Muscle layer of duodenum (tissue), 2 donors: ENCODE measurements at regions not wholly inside any gene's neighbourhood (a gene's known extent, or its start where the extent isn't known, plus 50 kb on each side); places are given as distances from the start of the nearest gene placed in this dataset.

Source experiments
- H3K27ac ChIP-seq: one replicate; pipeline ENCODE4 v1.7.0; 2013; ENCODE audit warnings: mild to moderate bottlenecking, low read length
- H3K27me3 ChIP-seq: one replicate; pipeline ENCODE4 v1.7.0; 2013; ENCODE audit warnings: low read depth, mild to moderate bottlenecking, control low read depth, low read length
- H3K36me3 ChIP-seq, 2 donors: one replicate each; pipeline ENCODE4 v1.7.0; 2013; ENCODE audit warnings: low read length in 2 of 2, control low read depth in 1 of 2, mild to moderate bottlenecking in 1 of 2; ENCODE audit not compliant: insufficient read depth in 2 of 2, control insufficient read depth in 1 of 2
- H3K4me1 ChIP-seq, 2 donors: one replicate each; pipeline ENCODE4 v1.7.0; 2013; ENCODE audit warnings: low read length in 2 of 2, mild to moderate bottlenecking in 2 of 2, control low read depth in 1 of 2, moderate library complexity in 1 of 2; ENCODE audit not compliant: insufficient read depth in 2 of 2, control insufficient read depth in 1 of 2
- H3K4me3 ChIP-seq, 2 donors: one replicate each; pipeline ENCODE4 v1.7.0; 2013; ENCODE audit warnings: low read length in 2 of 2, low read depth in 1 of 2, mild to moderate bottlenecking in 1 of 2
- H3K9me3 ChIP-seq, 2 donors: one replicate each; pipeline ENCODE4 v1.7.0; 2013; ENCODE audit warnings: low read length in 2 of 2, control low read depth in 1 of 2, mild to moderate bottlenecking in 1 of 2; ENCODE audit not compliant: control insufficient read depth in 1 of 2
- donor health status: healthy.

DNA sequence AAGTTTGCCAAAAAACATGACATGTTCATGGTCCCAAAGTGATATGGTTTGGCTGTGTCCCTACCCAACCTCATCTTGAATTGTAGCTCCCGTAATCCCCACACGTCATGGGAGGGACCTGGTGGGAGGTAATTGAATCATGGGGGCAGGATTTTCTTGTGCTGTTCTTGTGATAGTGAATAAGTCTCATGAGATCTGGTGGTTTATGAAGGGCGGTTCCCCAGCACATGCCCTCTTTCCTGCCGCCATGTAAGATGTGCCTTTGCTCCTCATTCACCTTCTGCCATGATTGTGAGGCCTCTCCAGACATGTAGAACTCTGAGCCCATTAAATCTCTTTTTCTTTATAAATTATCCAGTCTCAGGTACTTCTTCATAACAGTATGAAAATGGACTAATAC, 322.1 kb downstream of the MED10 start:
- no peak overlapping the region for H3K4me3 ChIP-seq
- H3K9me3 ChIP-seq, result no peaks in the 10 kb centered on the region
- H3K27me3 ChIP-seq, result no peaks in the 10 kb centered on the region
- no peaks in the 10 kb centered on the region for H3K4me1 ChIP-seq
- no peaks in the 10 kb centered on the region for H3K36me3 ChIP-seq
- H3K27ac ChIP-seq, result no peak overlapping the region

DNA sequence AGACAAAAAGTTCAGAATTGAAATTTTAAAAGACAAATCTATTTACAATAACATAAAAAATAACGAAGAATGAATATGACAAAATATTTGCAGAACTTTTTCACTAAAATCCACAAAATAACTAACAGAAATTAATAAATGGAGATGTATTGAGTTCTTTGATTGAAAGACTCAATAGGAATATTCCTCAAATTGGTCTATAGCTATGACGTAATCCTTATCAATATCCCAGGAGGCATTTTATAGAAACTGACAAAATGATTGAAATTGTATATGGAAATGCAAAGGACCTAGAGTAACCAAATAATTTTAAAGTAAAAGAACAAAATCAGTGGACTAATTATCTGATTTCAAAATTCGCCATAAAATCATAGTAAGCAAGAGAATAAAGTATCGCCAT, 328.7 kb downstream of the MED10 start:
- Histone ChIP-seq H3K4me3 (no peak overlapping the region), H3K27ac (no peak overlapping the region), H3K9me3 (peaks cover 0 to 6% of the 10 kb centered on the region in 2 donors), H3K4me1 (no peaks in the 10 kb centered on the region), H3K36me3 (no peaks in the 10 kb centered on the region), H3K27me3 (no peaks in the 10 kb centered on the region)

DNA sequence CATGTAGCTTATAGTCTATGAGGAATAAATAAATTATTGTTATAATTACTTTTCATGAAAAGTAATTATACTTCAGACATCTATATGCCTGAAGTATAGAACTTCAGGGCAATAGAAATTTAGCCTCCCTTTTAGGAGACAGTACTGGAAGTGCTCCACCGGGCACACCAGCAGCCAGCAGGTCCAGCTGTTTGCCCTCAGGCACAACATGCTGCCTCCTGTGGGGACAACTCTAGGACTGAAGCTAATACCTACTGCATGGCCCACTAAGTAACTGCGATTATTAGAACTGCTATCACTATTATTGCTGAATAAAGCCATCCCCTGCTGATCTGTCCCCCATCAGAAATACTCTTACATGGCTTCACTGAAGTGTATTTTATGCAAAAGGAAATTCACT, 329.6 kb downstream of the MED10 start:
- H3K27ac ChIP-seq, result no peak overlapping the region
- H3K4me1 ChIP-seq, result no peaks in the 10 kb centered on the region
- H3K9me3 ChIP-seq, result peaks cover 0 to 6% of the 10 kb centered on the region in 2 donors

DNA sequence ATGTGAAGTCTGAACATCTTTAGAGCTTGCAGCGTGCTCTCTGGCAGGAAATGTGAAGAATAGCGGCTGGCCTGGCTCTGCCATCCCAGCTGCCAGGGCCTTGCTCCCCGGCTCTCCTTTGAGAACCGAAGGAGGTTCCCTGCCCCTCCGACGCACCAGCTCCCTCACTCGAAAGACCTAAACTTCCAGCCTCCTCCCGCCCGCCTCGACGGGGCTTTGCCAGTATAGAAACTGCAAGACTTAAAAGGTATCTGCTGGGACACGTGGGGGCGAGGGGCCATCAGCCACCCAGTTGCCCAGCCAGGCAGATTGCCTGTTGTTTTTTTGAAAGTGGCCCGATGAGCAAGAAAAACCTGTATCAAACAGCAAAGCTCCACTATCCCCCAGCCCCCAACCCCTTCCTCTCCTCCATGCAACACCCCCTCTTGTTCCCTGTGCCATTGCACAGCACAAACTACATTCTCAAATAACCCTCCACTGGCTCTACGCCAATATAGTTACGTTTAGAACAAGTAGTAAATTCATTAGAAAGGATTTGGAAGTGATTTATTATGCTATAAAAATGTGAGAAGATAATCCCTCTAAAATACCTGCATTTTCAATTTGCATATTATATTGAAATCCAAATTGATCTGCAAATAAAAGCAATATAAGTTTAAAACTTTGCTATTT, 331.9 kb downstream of the MED10 start:
- Histone ChIP-seq H3K4me1 (no peaks in the 10 kb centered on the region), H3K36me3 (no peaks in the 10 kb centered on the region), H3K4me3 (no peak overlapping the region), H3K27me3 (no peaks in the 10 kb centered on the region), H3K9me3 (peaks cover 0 to 6% of the 10 kb centered on the region in 2 donors), H3K27ac (no peak overlapping the region)

More for the DNA sequence above, 329.6 kb downstream of the MED10 start:
- H3K4me3 ChIP-seq, result no peak overlapping the region
- H3K27me3 ChIP-seq, result no peaks in the 10 kb centered on the region
- H3K36me3 ChIP-seq, result no peaks in the 10 kb centered on the region

DNA sequence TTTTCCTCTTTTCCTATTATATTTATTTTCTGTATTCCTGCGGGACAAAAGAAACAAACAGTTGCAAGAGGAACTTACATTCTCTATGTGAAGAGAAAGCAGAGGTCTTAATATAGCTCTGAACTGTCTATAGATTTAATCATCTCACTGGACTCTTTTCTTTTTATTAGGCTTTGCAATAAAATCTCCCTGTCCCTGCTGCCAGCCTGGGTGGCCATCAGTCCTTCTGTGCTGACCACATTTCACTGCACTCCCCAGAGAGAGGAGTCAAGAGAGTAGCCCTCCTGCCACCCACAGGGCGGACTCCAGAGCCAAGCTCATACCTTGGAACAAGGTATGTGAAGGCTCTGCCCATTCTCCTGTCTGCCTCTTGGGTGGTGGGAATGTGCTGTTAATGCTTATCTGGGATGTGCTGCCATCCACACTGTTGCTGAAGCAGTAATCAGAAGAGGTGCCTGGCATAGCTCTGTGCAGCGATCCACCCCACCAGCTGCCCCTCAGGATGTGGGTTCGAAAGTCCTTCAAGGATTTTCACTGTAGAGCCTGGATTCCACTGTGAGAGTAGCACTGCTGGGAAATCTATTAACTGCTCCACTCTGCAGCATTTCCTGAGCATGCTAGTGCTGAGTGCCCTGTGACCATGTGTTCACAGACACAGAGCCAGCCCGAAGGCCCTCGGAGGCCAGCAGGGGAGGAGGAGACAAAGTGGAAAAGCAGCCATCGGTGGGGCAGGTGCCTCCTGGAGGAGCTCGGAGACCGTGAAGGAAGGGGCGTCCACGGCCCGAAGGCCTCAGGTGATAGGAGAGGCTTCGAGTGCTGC, 334.6 kb downstream of the MED10 start:
- no peaks in the 10 kb centered on the region for H3K9me3 ChIP-seq
- H3K27me3 ChIP-seq, result no peaks in the 10 kb centered on the region
- H3K36me3 ChIP-seq, result no peaks in the 10 kb centered on the region
- H3K4me1 ChIP-seq, result no peaks in the 10 kb centered on the region
- H3K27ac ChIP-seq, result no peak overlapping the region
- no peak overlapping the region for H3K4me3 ChIP-seq

DNA sequence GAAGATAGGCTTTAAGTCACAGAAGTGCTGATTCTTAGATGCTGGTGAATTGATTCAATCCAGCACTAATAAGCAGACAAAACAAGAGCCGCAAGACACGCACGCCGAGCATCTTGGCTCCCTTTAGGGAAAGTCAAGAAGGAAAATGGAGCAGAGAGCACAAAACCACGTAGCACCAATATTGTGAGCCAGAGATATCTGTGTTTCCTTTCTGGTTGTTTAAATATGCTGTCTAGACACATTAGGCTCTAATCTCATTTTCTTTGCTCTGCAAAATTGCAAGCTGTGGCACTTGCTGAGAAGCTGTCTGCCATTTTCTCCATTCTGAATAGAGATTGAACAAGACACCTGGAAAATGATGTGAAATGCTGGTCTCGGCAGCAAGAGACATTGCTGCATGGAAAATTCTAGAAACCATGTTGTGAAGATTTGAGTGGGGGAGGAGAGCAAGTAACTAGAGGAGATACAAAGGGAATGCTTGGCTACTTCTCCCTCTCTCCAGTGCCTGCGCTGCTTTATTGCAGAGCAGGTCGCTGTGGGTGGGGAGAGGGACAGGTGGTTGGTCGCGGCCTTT, 336.3 kb downstream of the MED10 start:
- Histone ChIP-seq H3K27ac (no peak overlapping the region), H3K4me1 (no peaks in the 10 kb centered on the region), H3K9me3 (no peaks in the 10 kb centered on the region), H3K27me3 (no peaks in the 10 kb centered on the region), H3K4me3 (no peak overlapping the region), H3K36me3 (no peaks in the 10 kb centered on the region)

DNA sequence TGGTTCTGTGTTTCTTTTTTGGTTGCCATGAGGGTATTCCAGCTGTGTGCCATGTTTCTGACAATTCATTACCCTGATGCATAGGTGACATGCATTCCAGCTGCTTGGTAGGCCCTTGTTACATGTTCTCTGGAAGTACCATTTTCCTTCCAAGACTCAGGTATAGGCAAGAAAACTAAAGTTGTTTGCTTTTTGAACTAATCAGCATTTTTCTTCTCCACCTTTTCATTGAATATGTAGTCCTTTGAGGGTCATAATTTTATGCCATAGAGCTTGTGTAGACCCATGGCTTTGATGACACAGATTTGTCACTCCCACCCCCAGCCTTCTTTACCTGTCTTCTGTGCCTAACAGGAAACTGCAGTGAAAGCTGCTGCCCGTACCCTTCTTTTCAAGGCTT, 339.2 kb downstream of the MED10 start:
- Histone ChIP-seq H3K27me3 (no peaks in the 10 kb centered on the region), H3K4me1 (no peaks in the 10 kb centered on the region), H3K4me3 (no peak overlapping the region), H3K27ac (no peak overlapping the region), H3K36me3 (no peaks in the 10 kb centered on the region), H3K9me3 (no peaks in the 10 kb centered on the region)

DNA sequence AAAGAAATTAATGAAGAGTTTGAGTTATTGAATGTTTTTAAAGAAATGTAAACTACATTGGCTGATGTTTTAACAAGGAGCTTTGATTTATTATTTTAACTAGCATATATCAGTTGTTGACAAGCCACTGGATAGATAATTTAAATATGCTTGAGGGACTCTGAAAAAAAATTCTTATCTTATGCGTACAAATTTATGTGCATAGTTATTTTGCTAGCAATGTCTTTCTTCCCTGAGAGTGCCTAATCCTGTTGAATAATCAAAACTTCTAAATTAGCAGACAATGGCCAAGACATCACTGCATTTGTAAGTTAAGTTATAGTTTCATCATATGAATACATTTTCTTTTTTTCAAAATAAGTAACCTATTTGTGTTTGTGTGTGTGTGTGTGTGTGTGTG, 342.3 kb downstream of the MED10 start:
- no peaks in the 10 kb centered on the region for H3K27me3 ChIP-seq
- no peaks in the 10 kb centered on the region for H3K9me3 ChIP-seq
- no peak overlapping the region for H3K4me3 ChIP-seq
- no peaks in the 10 kb centered on the region for H3K36me3 ChIP-seq
- no peak overlapping the region for H3K27ac ChIP-seq
- H3K4me1 ChIP-seq, result no peaks in the 10 kb centered on the region

DNA sequence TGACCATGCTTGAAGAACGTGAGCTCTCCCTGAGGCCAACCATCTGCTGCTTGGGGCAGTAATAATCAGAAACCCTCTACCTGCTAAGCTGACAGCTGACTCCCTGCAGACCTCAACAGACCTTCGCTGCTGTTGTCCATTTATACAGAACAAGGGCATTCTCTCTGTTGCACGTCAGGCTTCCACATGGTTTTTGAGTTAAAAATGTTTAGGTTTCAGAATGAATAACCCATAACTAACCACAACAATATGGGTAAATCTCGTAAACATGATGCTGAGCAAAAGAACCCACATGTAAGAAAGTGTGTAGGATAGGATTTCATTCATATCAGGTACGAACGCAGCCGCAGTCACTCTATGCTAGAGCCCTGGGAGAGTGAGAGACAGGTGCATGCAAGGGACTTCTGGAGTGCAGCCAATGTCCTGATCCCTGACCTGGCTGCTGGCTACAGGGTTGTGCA, 348.5 kb downstream of the MED10 start:
- Histone ChIP-seq H3K27ac (no peak overlapping the region), H3K36me3 (no peaks in the 10 kb centered on the region), H3K9me3 (no peaks in the 10 kb centered on the region), H3K4me1 (no peaks in the 10 kb centered on the region), H3K4me3 (no peak overlapping the region), H3K27me3 (no peaks in the 10 kb centered on the region)

DNA sequence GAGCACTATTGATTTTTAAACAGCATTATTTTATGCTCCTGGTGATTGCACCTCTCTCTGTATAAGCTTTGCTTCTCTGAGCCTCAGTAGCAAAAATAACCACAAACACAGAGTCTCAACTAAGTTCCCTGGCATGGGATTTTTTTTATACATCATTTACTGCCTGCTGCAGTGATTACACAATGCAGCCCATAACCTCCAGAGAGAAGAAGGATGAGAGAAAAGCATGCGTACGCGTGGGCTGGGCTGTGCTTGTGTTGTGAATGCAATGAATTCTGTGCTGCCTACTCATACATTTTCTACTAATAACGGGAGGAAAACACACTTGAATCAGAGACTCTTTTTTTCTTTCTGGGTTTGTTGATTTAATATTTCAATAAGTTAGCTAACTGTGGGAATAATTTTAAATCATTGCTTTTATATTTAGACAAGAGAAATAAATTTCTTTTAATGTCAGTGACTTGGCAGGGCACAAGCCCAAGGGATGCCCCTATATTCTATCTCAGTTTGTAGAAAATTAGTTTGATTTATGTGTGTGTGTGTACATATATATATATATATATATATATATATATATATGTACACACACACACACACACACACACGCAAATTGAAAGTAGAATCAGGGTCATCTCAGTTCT, 351.5 kb downstream of the MED10 start:
- Histone ChIP-seq H3K27me3 (no peaks in the 10 kb centered on the region), H3K27ac (no peak overlapping the region), H3K36me3 (no peaks in the 10 kb centered on the region), H3K9me3 (no peaks in the 10 kb centered on the region), H3K4me3 (no peak overlapping the region), H3K4me1 (no peaks in the 10 kb centered on the region)

DNA sequence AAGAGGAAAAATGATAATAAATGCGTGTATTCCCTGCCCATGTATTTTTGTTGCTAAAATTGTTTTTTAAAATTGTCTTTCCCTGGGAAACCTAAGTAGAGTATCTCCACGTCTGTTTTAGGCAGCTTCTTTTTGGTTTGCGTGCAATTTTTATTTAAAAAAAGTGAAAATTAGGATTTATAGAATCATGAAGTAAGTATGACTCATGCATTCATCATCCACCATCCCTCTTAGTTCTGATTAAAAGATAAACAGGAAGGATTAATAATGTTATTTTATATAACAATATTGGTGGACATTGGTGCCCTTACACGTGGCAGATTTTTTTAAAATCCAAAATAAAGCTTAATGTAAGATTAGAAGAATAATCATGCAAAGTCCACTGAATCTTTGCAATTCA, 358.7 kb downstream of the MED10 start:
- no peaks in the 10 kb centered on the region for H3K9me3 ChIP-seq
- H3K27me3 ChIP-seq, result no peaks in the 10 kb centered on the region
- H3K27ac ChIP-seq, result no peak overlapping the region
- H3K4me1 ChIP-seq, result no peaks in the 10 kb centered on the region
- H3K36me3 ChIP-seq, result no peaks in the 10 kb centered on the region
- no peak overlapping the region for H3K4me3 ChIP-seq
